GM12878 (cell line): ENCODE measurements at regions not wholly inside any gene's neighbourhood (a gene's known extent, or its start where the extent isn't known, plus 50 kb on each side); places are given as distances from the start of the nearest gene placed in this dataset.

Source experiments
- ATAC-seq: fragments of 200-7000 bp; cut with Tn5 transposase; 3 replicates; pipeline ENCODE4 v1.9.1; 2020; ENCODE audit warnings: mild to moderate bottlenecking, moderate library complexity
- BruUV-seq: library from RNA; stranded (reverse); fragments of 400-500 nt; replicated peaks from 2 replicates; lab custom pipeline; 2021; lab: Mats Ljungman, UMichigan
- CTCF ChIA-PET: fragments of 300-600 bp; sonication (Branson Sonifier 250); formaldehyde crosslinking; extraction: SDS; loops from one replicate; lab custom pipeline; 2021; ENCODE audit warnings: inconsistent platforms; lab: Yijun Ruan, JAX
- POLR2A ChIA-PET: fragments of 350-600 bp; formaldehyde crosslinking; extraction: SDS; loops from one replicate; lab custom pipeline; 2021; ENCODE audit warnings: inconsistent platforms; lab: Charles Lee
- RAD21 ChIA-PET: fragments of 300-600 bp; sonication (Branson Sonifier 250); formaldehyde crosslinking; loops from one replicate; lab custom pipeline; 2023; ENCODE audit warnings: antibody characterized with exemption; ENCODE audit not compliant: unreplicated experiment; lab: Charles Lee
- SMC1A ChIA-PET: fragments of 300-600 bp; sonication (Branson Sonifier 250); formaldehyde crosslinking; loops from one replicate; lab custom pipeline; 2023; ENCODE audit not compliant: unreplicated experiment, uncharacterized antibody; lab: Charles Lee
- DNase-seq: peaks from one replicate; pipeline ENCODE4 v3.0.0-alpha.2; 2011; ENCODE audit warnings: low read depth, low spot score
- FAIRE-seq: peaks from 3 replicates; lab custom pipeline; 2011; peaks lifted over from hg19 to GRCh38; lab: Jason Lieb, UNC
- H2AFZ ChIP-seq: 2 replicates; pipeline ENCODE4 v1.6.0; 2011; ENCODE audit warnings: low read depth, low read length, control low read depth; ENCODE audit not compliant: control insufficient read depth
- H3K27ac ChIP-seq: 2 replicates; pipeline ENCODE4 v1.5.1; 2011; ENCODE audit warnings: control low read depth; ENCODE audit not compliant: control insufficient read depth, insufficient read depth
- H3K27me3 ChIP-seq, 2 experiments: replicated peaks in 1 of 2; 2 replicates each; pipeline versions ENCODE4 v1.6.0 to v1.6.1; 2011; ENCODE audit warnings: low read length in 1 of 2; ENCODE audit not compliant: control insufficient read depth in 2 of 2, insufficient read depth in 2 of 2
- H3K36me3 ChIP-seq, 2 experiments: 2 replicates each; pipeline ENCODE4 v1.5.1; 2011; ENCODE audit warnings: low read length in 1 of 2; ENCODE audit not compliant: control insufficient read depth in 2 of 2, insufficient read depth in 2 of 2
- H3K4me1 ChIP-seq: 2 replicates; pipeline ENCODE4 v1.6.1; 2011; ENCODE audit warnings: mild to moderate bottlenecking, low read length, moderate library complexity, mixed read lengths; ENCODE audit not compliant: control insufficient read depth, insufficient read depth
- H3K4me2 ChIP-seq: 2 replicates; pipeline ENCODE4 v1.6.0; 2011; ENCODE audit warnings: control low read depth; ENCODE audit not compliant: control insufficient read depth, insufficient read depth
- H3K4me3 ChIP-seq: fragments of 200-600 bp; sonication (generic); 2 replicates; pipeline ENCODE4 v1.5.1; 2016
- H3K79me2 ChIP-seq: 2 replicates; pipeline ENCODE4 v1.6.0; 2011; ENCODE audit warnings: low read length; ENCODE audit not compliant: control insufficient read depth, insufficient read depth
- H3K9ac ChIP-seq: 2 replicates; pipeline ENCODE4 v1.8.0; 2011; ENCODE audit warnings: low read length, control low read depth, mixed read lengths; ENCODE audit not compliant: control insufficient read depth, insufficient read depth
- H3K9me3 ChIP-seq: replicated peaks from 3 replicates; pipeline ENCODE4 v1.5.1; 2011; ENCODE audit warnings: mild to moderate bottlenecking, low read length; ENCODE audit not compliant: control insufficient read depth, insufficient read depth
- H4K20me1 ChIP-seq: 2 replicates; pipeline ENCODE4 v1.6.0; 2011; ENCODE audit not compliant: control insufficient read depth, insufficient read depth
- BCL11A ChIP-seq: IDR thresholded peaks from 2 replicates; pipeline ENCODE4 v1.6.1; 2011; ENCODE audit warnings: low read depth, low read length
- BHLHE40 ChIP-seq, 2 experiments: fragments of 450-650 bp in 1 of 2; IDR thresholded peaks; 2 replicates each; pipeline ENCODE4 v1.6.1; 2011 to 2017; ENCODE audit warnings: low read depth in 2 of 2, borderline replicate concordance in 1 of 2, improper control_type of control experiment in 1 of 2, low read length in 1 of 2, mild to moderate bottlenecking in 1 of 2
- GABPA ChIP-seq: IDR thresholded peaks from 2 replicates; pipeline ENCODE4 v1.6.1; 2014; ENCODE audit warnings: antibody characterized with exemption, low read depth, mild to moderate bottlenecking, inconsistent platforms
- HDAC2 ChIP-seq: fragments of 200-600 bp; sonication (generic); IDR thresholded peaks from 2 replicates; pipeline ENCODE4 v1.6.1; 2017
- IKZF1 ChIP-seq: fragments of 450-650 bp; conservative IDR thresholded peaks from 2 replicates; pipeline ENCODE4 v1.6.1; 2017; ENCODE audit warnings: antibody characterized with exemption, mild to moderate bottlenecking
- NFIC ChIP-seq: IDR thresholded peaks from 2 replicates; pipeline ENCODE4 v1.6.1; 2012; ENCODE audit warnings: low read depth, mild to moderate bottlenecking, inconsistent platforms, low read length, moderate library complexity
- NRF1 ChIP-seq: conservative IDR thresholded peaks from 2 replicates; pipeline ENCODE4 v1.6.1; 2011; ENCODE audit warnings: mild to moderate bottlenecking, low read depth, low read length, improper control_type of control experiment
- POLR2AphosphoS2 ChIP-seq: IDR thresholded peaks from 2 replicates; pipeline ENCODE4 v1.6.1; 2011; ENCODE audit warnings: low read depth, mild to moderate bottlenecking, low read length, improper control_type of control experiment, moderate library complexity
- RBBP5 ChIP-seq: fragments of 200-600 bp; sonication (generic); conservative IDR thresholded peaks from 2 replicates; pipeline ENCODE4 v1.6.1; 2016
- SREBF1 ChIP-seq: IDR thresholded peaks from 2 replicates; pipeline ENCODE4 v1.6.1; 2012; ENCODE audit warnings: mild to moderate bottlenecking, low read length
- SRF ChIP-seq, 2 experiments: IDR thresholded peaks; 2 replicates each; pipeline ENCODE4 v1.6.1; 2011; ENCODE audit warnings: low read depth in 2 of 2, low read length in 2 of 2, mild to moderate bottlenecking in 1 of 2, moderate library complexity in 1 of 2
- TAF1 ChIP-seq: IDR thresholded peaks from 2 replicates; pipeline ENCODE4 v1.6.1; 2011; ENCODE audit warnings: mild to moderate bottlenecking, low read depth, low read length, borderline replicate concordance
- WGBS: methylation state at CpG from one replicate; pipeline ENCODE4 v1.1.6; 2016; ENCODE audit warnings: low lambda C conversion rate; ENCODE audit not compliant: insufficient replicate concordance, insufficient coverage; ENCODE audit errors: missing lambda C conversion rate; 5-methylcytosine and 5-hydroxymethylcytosine counted together
- in situ Hi-C: fragments of 300-500 bp; cut with MboI; formaldehyde crosslinking; loops from 9 replicates; pipeline ENCODE4 v1.14.3; 2018; ENCODE audit warnings: mixed read lengths
- intact Hi-C: fragments of 100-400 bp; cut with micrococcal nuclease; formaldehyde crosslinking; loops from one replicate; pipeline ENCODE4 v1.14.2; 2022; ENCODE audit not compliant: unreplicated experiment
- TF ChIP-seq, protein P1 (sequence below): fragments of 450-650 bp; IDR thresholded peaks from 2 replicates; pipeline ENCODE4 v1.6.1; 2017; ENCODE audit warnings: mild to moderate bottlenecking, moderate library complexity
- TF ChIP-seq, protein P2 (sequence below), 3 experiments: IDR thresholded peaks in 2 of 3; conservative IDR thresholded peaks in 1 of 3; 2 replicates each; pipeline ENCODE4 v1.5.1; 2011; ENCODE audit warnings: low read depth in 3 of 3, low read length in 3 of 3, mild to moderate bottlenecking in 3 of 3, control low read depth in 2 of 3, moderate library complexity in 2 of 3, inconsistent platforms in 1 of 3, mixed read lengths in 1 of 3; ENCODE audit not compliant: control insufficient read depth in 2 of 3, insufficient read depth in 1 of 3; ENCODE audit errors: extremely low read depth in 1 of 3
- TF ChIP-seq, protein P3 (sequence below): IDR thresholded peaks from 2 replicates; pipeline ENCODE4 v1.6.1; 2011; ENCODE audit warnings: low read depth, mild to moderate bottlenecking, low read length, moderate library complexity, borderline replicate concordance; ENCODE audit errors: extremely low read depth

DNA sequence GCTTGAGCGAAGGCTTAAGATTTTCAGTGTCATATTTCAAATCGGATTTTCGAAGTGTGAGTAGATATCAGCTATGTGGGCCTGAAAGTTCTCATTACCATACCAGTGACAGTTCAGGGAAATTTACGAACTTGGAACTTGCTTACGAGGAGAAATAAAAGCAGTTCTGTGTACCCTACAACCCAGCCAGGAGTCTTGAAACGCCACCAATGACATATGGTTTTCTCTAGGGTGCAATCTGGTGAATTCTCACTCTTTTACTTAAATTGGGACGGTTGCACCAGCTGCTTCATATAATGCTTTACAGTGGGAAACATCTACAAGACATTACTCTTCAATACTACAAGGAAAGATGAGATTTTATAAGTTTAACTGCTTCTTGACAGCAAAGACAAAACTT, 253.6 kb upstream of the FOXK1 start (continued):
- TF ChIP-seq SRF (IDR thresholded peaks at IDR 0.05; ENCODE audit: low read depth in 2 of 2, low read length in 2 of 2): no peak

DNA sequence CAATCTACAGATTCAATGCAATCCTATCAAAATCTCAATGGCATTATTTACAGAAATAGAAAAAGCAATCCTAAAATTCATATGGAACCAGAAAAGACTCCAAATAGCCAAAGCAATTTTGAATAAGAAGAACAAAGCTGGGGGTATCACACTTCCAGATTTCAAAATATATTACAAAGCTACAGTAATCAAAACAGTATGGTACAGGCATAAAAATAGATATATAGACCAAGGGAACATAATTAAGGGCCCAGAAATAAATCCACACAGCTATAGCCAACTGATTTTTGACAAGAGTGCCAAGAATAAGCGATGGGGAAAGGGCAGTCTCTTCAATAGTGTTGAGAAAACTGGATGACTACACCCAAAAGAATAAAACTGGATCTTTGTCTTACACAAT, 251.9 kb upstream of the FOXK1 start:
- no peak for TF ChIP-seq BCL11A
- TF ChIP-seq HDAC2: no peak
- TF ChIP-seq SREBF1: no peak
- TF ChIP-seq POLR2AphosphoS2: no peak
- TF ChIP-seq IKZF1: no peak
- no peak for TF ChIP-seq RBBP5
- TF ChIP-seq, protein P1, sequence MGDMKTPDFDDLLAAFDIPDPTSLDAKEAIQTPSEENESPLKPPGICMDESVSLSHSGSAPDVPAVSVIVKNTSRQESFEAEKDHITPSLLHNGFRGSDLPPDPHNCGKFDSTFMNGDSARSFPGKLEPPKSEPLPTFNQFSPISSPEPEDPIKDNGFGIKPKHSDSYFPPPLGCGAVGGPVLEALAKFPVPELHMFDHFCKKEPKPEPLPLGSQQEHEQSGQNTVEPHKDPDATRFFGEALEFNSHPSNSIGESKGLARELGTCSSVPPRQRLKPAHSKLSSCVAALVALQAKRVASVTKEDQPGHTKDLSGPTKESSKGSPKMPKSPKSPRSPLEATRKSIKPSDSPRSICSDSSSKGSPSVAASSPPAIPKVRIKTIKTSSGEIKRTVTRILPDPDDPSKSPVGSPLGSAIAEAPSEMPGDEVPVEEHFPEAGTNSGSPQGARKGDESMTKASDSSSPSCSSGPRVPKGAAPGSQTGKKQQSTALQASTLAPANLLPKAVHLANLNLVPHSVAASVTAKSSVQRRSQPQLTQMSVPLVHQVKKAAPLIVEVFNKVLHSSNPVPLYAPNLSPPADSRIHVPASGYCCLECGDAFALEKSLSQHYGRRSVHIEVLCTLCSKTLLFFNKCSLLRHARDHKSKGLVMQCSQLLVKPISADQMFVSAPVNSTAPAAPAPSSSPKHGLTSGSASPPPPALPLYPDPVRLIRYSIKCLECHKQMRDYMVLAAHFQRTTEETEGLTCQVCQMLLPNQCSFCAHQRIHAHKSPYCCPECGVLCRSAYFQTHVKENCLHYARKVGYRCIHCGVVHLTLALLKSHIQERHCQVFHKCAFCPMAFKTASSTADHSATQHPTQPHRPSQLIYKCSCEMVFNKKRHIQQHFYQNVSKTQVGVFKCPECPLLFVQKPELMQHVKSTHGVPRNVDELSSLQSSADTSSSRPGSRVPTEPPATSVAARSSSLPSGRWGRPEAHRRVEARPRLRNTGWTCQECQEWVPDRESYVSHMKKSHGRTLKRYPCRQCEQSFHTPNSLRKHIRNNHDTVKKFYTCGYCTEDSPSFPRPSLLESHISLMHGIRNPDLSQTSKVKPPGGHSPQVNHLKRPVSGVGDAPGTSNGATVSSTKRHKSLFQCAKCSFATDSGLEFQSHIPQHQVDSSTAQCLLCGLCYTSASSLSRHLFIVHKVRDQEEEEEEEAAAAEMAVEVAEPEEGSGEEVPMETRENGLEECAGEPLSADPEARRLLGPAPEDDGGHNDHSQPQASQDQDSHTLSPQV: no peak
- no peak for TF ChIP-seq TAF1
- TF ChIP-seq, protein P2, sequence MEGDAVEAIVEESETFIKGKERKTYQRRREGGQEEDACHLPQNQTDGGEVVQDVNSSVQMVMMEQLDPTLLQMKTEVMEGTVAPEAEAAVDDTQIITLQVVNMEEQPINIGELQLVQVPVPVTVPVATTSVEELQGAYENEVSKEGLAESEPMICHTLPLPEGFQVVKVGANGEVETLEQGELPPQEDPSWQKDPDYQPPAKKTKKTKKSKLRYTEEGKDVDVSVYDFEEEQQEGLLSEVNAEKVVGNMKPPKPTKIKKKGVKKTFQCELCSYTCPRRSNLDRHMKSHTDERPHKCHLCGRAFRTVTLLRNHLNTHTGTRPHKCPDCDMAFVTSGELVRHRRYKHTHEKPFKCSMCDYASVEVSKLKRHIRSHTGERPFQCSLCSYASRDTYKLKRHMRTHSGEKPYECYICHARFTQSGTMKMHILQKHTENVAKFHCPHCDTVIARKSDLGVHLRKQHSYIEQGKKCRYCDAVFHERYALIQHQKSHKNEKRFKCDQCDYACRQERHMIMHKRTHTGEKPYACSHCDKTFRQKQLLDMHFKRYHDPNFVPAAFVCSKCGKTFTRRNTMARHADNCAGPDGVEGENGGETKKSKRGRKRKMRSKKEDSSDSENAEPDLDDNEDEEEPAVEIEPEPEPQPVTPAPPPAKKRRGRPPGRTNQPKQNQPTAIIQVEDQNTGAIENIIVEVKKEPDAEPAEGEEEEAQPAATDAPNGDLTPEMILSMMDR (IDR thresholded peaks at IDR 0.05 in 2 of 3, conservative IDR thresholded peaks at IDR 0.05 in 1 of 3; ENCODE audit: control insufficient read depth in 2 of 3, extremely low read depth in 1 of 3, insufficient read depth in 1 of 3, low read depth in 3 of 3, low read length in 3 of 3): no peak
- no peak for TF ChIP-seq NRF1
- TF ChIP-seq, protein P3, sequence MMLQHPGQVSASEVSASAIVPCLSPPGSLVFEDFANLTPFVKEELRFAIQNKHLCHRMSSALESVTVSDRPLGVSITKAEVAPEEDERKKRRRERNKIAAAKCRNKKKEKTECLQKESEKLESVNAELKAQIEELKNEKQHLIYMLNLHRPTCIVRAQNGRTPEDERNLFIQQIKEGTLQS: no peak
- no peak for TF ChIP-seq GABPA
- no peak for TF ChIP-seq BHLHE40 (IDR thresholded peaks at IDR 0.05; ENCODE audit: borderline replicate concordance in 1 of 2, low read depth in 2 of 2, low read length in 1 of 2)
- no peak for TF ChIP-seq NFIC
- SMC1A ChIA-PET: no interaction called here
- no peaks in the 10 kb centered on the region for H3K27me3 ChIP-seq
- DNase-seq (no peak), FAIRE-seq (no peak), ATAC-seq (no peak)
- no peaks in the 10 kb centered on the region for H3K4me1 ChIP-seq
- intact Hi-C loops: no loop called here
- H3K4me3 ChIP-seq: no peak overlapping the region
- RAD21 ChIA-PET: no interaction called here
- no peaks in the 10 kb centered on the region; the same call in 2 of the 3 replicates for H3K9me3 ChIP-seq
- BruUV-seq: no TSS peak
- H2AFZ ChIP-seq: no peak overlapping the region
- no peaks in the 10 kb centered on the region for H3K79me2 ChIP-seq
- 0% methylated on average over 1 of the region's 1 CpG for WGBS
- no peaks in the 10 kb centered on the region for H3K36me3 ChIP-seq
- in situ Hi-C loops: no loop called here
- H4K20me1 ChIP-seq: no peaks in the 10 kb centered on the region
- no peak overlapping the region for H3K27ac ChIP-seq
- no peak overlapping the region for H3K9ac ChIP-seq
- POLR2A ChIA-PET: no interaction called here
- CTCF ChIA-PET: no interaction called here
- no peak overlapping the region for H3K4me2 ChIP-seq
